Caco-2 (cell line): ENCODE measurements at regions not wholly inside any gene's neighbourhood (a gene's known extent, or its start where the extent isn't known, plus 50 kb on each side); places are given as distances from the start of the nearest gene placed in this dataset.

ENCODE experiments used
- BruUV-seq: library from RNA; stranded (reverse); fragments of 400-500 nt; replicated peaks from 2 replicates; lab custom pipeline; 2021; lab: Mats Ljungman, UMichigan
- CTCF ChIA-PET: fragments of 300-600 bp; sonication (Branson Sonifier 250); formaldehyde crosslinking; loops from one replicate; lab custom pipeline; 2022; ENCODE audit warnings: antibody characterized with exemption; lab: Charles Lee
- POLR2A ChIA-PET: fragments of 300-600 bp; sonication (Branson Sonifier 250); formaldehyde crosslinking; loops from one replicate; lab custom pipeline; 2022; ENCODE audit warnings: antibody characterized with exemption; lab: Charles Lee
- DNase-seq, 2 experiments: peaks; one replicate each; pipeline versions ENCODE4 v3.0.0 to v3.0.0-alpha.2; 2020 to 2022
- H3K27me3 ChIP-seq: replicated peaks from 2 replicates; pipeline ENCODE4 v1.6.0; 2011; ENCODE audit warnings: low read length; ENCODE audit not compliant: control insufficient read depth, insufficient read depth
- H3K36me3 ChIP-seq: 2 replicates; pipeline ENCODE4 v1.5.1; 2011; ENCODE audit warnings: low read length; ENCODE audit not compliant: control insufficient read depth, insufficient read depth
- H3K4me1 ChIP-seq: fragments of 250-450 bp; sonication (Bioruptor Pico); 2 replicates; pipeline ENCODE4 v1.5.1; 2020; ENCODE audit warnings: mild to moderate bottlenecking
- H3K4me3 ChIP-seq: 2 replicates; pipeline ENCODE4 v1.5.1; 2011; ENCODE audit warnings: low read depth, mild to moderate bottlenecking, control low read depth, low read length
- H3K9me3 ChIP-seq: fragments of 250-450 bp; sonication (Bioruptor Pico); 2 replicates; pipeline ENCODE4 v1.5.1; 2020; ENCODE audit warnings: mild to moderate bottlenecking, moderate library complexity
- H3K27ac Mint-ChIP-seq: one replicate; pipeline ENCODE4 v1.8.0; 2022; ENCODE audit warnings: mixed read lengths; ENCODE audit not compliant: unreplicated experiment
- H3K27me3 Mint-ChIP-seq: one replicate; pipeline ENCODE4 v1.8.0; 2022; ENCODE audit warnings: mixed read lengths; ENCODE audit not compliant: insufficient read depth, unreplicated experiment
- H3K36me3 Mint-ChIP-seq: one replicate; pipeline ENCODE4 v1.8.0; 2022; ENCODE audit warnings: mild to moderate bottlenecking, mixed read lengths; ENCODE audit not compliant: insufficient read depth, unreplicated experiment
- H3K4me1 Mint-ChIP-seq: one replicate; pipeline ENCODE4 v1.8.0; 2022; ENCODE audit warnings: low read depth, mixed read lengths; ENCODE audit not compliant: unreplicated experiment
- H3K4me3 Mint-ChIP-seq: one replicate; pipeline ENCODE4 v1.8.0; 2022; ENCODE audit warnings: mild to moderate bottlenecking, moderate library complexity, mixed read lengths; ENCODE audit not compliant: unreplicated experiment
- H3K9me3 Mint-ChIP-seq: one replicate; pipeline ENCODE4 v1.8.0; 2022; ENCODE audit warnings: mixed read lengths; ENCODE audit not compliant: unreplicated experiment
- intact Hi-C: fragments of 100-400 bp; cut with micrococcal nuclease; formaldehyde crosslinking; loops from one replicate; pipeline ENCODE4 v1.10.0; 2022; ENCODE audit not compliant: unreplicated experiment
- TF ChIP-seq, protein P1 (sequence below), 2 experiments: fragments of 200-600 bp in 1 of 2; IDR thresholded peaks; 1 replicate in 1 of 2; 2 replicates in 1 of 2; pipeline versions ENCODE4 v1.5.1 to v1.8.0; 2011 to 2022; ENCODE audit warnings: antibody characterized with exemption in 1 of 2, control low read depth in 1 of 2, inconsistent platforms in 1 of 2, low read depth in 1 of 2, low read length in 1 of 2, mild to moderate bottlenecking in 1 of 2, moderate library complexity in 1 of 2; ENCODE audit not compliant: insufficient read depth in 1 of 2, severe bottlenecking in 1 of 2, unreplicated experiment in 1 of 2

DNA sequence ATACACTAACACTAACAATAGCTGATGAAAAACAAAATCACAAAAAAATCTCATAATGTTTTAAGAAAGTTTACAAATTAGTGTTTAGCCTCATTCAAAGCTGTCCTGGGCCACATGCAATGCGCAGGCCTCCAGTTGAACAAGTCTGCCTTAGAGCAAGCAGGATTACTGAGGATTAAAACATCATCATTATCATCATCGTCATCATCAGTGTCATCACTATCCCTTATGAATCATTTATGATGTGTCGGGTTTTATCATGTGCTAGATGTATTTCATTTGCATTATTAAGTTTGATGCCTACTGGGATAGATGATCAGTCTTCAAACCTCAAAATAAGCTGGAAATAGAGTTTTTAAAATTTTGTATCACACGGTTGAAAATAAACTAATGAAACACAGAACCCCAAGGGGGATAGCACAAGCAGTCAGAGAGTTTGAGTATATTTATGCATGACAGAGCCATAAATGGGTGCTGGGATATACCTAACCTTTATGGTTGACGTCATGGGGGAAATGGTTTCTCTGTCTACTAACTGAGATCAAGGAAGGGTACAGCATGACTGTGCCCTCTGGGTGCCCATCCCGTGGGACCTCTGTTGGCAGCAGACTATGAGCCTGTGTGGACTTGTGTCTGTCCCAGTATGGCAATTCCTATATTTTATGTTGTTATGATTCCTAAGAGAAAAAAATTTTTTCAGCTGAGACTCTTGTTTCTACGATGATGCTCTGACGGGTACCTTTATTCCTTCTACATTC lies 150.3 kb upstream of the ADRA1B start:
- BruUV-seq = no TSS peak
- TF ChIP-seq, protein P1, sequence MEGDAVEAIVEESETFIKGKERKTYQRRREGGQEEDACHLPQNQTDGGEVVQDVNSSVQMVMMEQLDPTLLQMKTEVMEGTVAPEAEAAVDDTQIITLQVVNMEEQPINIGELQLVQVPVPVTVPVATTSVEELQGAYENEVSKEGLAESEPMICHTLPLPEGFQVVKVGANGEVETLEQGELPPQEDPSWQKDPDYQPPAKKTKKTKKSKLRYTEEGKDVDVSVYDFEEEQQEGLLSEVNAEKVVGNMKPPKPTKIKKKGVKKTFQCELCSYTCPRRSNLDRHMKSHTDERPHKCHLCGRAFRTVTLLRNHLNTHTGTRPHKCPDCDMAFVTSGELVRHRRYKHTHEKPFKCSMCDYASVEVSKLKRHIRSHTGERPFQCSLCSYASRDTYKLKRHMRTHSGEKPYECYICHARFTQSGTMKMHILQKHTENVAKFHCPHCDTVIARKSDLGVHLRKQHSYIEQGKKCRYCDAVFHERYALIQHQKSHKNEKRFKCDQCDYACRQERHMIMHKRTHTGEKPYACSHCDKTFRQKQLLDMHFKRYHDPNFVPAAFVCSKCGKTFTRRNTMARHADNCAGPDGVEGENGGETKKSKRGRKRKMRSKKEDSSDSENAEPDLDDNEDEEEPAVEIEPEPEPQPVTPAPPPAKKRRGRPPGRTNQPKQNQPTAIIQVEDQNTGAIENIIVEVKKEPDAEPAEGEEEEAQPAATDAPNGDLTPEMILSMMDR (IDR thresholded peaks at IDR 0.05; ENCODE audit: insufficient read depth in 1 of 2, low read depth in 1 of 2, low read length in 1 of 2, severe bottlenecking in 1 of 2, unreplicated experiment in 1 of 2) = no peak
- Mint-ChIP-seq H3K9me3 (no peaks in the 10 kb centered on the region), H3K36me3 (no peaks in the 10 kb centered on the region), H3K27me3 (peaks cover 27% of the 10 kb centered on the region), H3K4me3 (no peak overlapping the region), H3K4me1 (no peaks in the 10 kb centered on the region), H3K27ac (no peak overlapping the region)
- DNase-seq = no peak
- POLR2A ChIA-PET = no interaction called here
- H3K9me3 ChIP-seq = no peaks in the 10 kb centered on the region
- intact Hi-C loops = no loop called here
- no peaks in the 10 kb centered on the region for H3K36me3 ChIP-seq
- no peak overlapping the region for H3K4me3 ChIP-seq
- peaks cover 1% of the 10 kb centered on the region for H3K27me3 ChIP-seq
- CTCF ChIA-PET = no interaction called here
- H3K4me1 ChIP-seq = no peaks in the 10 kb centered on the region

DNA sequence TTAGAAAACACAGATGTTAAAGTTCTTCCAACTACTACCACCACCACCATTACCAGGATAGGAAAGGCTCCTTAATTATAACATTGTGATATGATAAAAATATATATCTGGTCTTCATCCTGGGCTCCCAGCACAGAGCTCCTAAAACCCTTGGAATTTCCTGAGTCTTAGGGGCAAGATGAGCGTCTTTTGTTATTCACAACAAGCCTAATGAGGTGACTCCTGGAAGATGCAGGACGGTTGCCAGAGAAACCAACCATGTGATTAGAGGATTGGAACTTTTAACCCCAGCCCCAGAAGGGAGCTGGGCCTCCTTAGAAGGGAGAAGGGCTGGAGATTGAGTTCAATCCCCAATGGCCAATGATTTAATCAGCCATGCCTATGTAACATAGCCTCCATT lies 148.0 kb upstream of the ADRA1B start:
- no TSS peak for BruUV-seq
- H3K36me3 Mint-ChIP-seq = peaks cover 6% of the 10 kb centered on the region
- no peaks in the 10 kb centered on the region for H3K9me3 ChIP-seq
- no peaks in the 10 kb centered on the region for H3K4me1 ChIP-seq
- no peaks in the 10 kb centered on the region for H3K9me3 Mint-ChIP-seq
- H3K27me3 ChIP-seq = peaks cover 1% of the 10 kb centered on the region
- H3K4me3 ChIP-seq = no peak overlapping the region
- no peaks in the 10 kb centered on the region for H3K36me3 ChIP-seq
- no peak overlapping the region for H3K4me3 Mint-ChIP-seq
- H3K27ac Mint-ChIP-seq = no peak overlapping the region
- H3K27me3 Mint-ChIP-seq = peaks cover 23% of the 10 kb centered on the region
- TF ChIP-seq, protein P1 (IDR thresholded peaks at IDR 0.05; ENCODE audit: insufficient read depth in 1 of 2, low read depth in 1 of 2, low read length in 1 of 2, severe bottlenecking in 1 of 2, unreplicated experiment in 1 of 2) = no peak
- ChIA-PET CTCF (no interaction called here), POLR2A (no interaction called here)
- H3K4me1 Mint-ChIP-seq = peaks cover 6% of the 10 kb centered on the region
- DNase-seq = no peak
- intact Hi-C loops = no loop called here

DNA sequence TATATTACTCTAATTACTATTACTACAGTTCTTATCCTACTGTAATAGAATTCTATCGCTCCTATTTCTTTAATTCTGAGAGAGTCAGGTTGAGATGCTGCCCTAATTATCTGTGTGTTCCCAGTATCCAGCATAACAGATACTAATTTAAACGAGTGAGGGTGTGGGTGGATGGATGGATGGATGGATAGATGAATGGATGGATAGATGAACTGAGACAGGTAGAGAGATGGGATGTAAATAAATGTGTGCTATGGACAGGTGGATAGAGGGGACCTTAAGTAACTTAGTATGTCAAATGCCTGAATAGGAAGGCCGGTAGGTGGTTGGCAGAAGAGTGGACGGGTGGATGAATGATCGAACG lies 143.6 kb upstream of the ADRA1B start:
- POLR2A ChIA-PET = no interaction called here
- H3K27me3 Mint-ChIP-seq = peaks cover 26% of the 10 kb centered on the region
- peak overlapping the region; percentile 60 for H3K4me3 Mint-ChIP-seq
- H3K4me3 ChIP-seq = no peak overlapping the region
- no peak for DNase-seq
- H3K9me3 Mint-ChIP-seq = no peaks in the 10 kb centered on the region
- peaks cover 14% of the 10 kb centered on the region for H3K4me1 Mint-ChIP-seq
- no peaks in the 10 kb centered on the region for H3K36me3 ChIP-seq
- H3K27me3 ChIP-seq = no peaks in the 10 kb centered on the region; the same call in 1 of the 2 replicates
- no peaks in the 10 kb centered on the region for H3K4me1 ChIP-seq
- TF ChIP-seq, protein P1 (IDR thresholded peaks at IDR 0.05; ENCODE audit: insufficient read depth in 1 of 2, low read depth in 1 of 2, low read length in 1 of 2, severe bottlenecking in 1 of 2, unreplicated experiment in 1 of 2) = no peak
- intact Hi-C loops = loop anchor here (2.0 kb wide), 1 partner anchor 330 kb away; no protein-coding TSS in a partner anchor
- peaks cover 6% of the 10 kb centered on the region for H3K36me3 Mint-ChIP-seq
- BruUV-seq = no TSS peak
- no peak overlapping the region for H3K27ac Mint-ChIP-seq
- CTCF ChIA-PET = no interaction called here
- no peaks in the 10 kb centered on the region for H3K9me3 ChIP-seq
